ENCODE measurements at regions not wholly inside any gene's neighbourhood (a gene's known extent, or its start where the extent isn't known, plus 50 kb on each side); places are given as distances from the start of the nearest gene placed in this dataset.
A peak's percentile ranks its signal among the peaks of the same experiment; 100 is the strongest.

DNA sequence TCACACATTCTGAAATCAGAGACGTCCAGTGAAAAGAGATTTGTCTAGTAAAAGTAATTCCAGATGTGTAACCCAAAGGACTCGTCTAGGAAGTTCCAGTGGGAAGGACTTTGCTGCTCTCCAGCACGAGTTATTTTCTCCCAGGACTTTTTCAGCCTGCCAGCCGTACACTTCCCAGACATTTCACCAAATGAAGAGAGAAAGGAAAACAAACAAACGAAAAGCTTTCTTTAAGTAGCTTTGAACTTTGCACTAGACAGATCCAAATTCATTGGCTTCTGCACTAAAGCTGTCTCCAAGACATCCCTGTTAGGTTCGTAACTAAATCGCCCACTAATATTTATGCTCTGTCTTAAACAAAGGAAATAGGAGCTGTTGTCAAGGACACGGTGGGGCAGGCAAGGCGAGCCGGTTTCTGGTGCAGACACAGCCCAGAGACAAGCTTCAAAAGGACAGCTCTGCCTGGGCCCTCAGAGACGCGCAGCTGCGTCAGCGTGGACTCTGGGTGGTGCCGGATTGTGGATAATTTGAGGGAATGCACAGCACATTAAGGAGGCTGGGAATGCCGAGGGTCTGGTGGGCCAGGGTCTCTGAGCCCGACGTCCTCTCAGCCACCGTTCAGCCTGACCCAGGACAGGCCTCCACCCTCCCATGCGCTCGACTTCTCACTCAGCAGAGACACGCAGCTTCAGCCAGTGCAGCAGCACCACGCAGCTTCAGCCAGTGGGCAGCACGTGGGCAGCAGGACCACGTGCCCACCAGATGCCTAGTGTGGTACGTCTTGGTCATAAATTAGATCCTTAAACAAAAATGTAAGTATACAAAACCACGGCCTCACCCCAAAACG lies 64.1 kb upstream of the INSIG1 start:
- H3K9me3 Mint-ChIP-seq, result no peaks in the 10 kb centered on the region

GRCh38 chr7:155234158-155234492 lies 63.6 kb upstream of the INSIG1 start:
- Mint-ChIP-seq H3K36me3 (no peaks in the 10 kb centered on the region), H3K9me3 (no peaks in the 10 kb centered on the region), H3K27me3 (ENCODE audit: low read depth) (no peaks in the 10 kb centered on the region), H3K27ac (peak overlapping the region; percentile 37), H3K4me3 (no peak overlapping the region), H3K4me1 (peaks cover 49% of the 10 kb centered on the region)
- DNase-seq (ENCODE audit: low spot score in 2 of 2, unreplicated experiment in 2 of 2), result no peak
- no peak for TF ChIP-seq CTCF (IDR thresholded peaks at IDR 0.05; ENCODE audit: unreplicated experiment)

More for the DNA sequence above, 64.1 kb upstream of the INSIG1 start:
- Mint-ChIP-seq H3K36me3 (no peaks in the 10 kb centered on the region), H3K4me3 (no peak overlapping the region), H3K4me1 (peaks cover 49% of the 10 kb centered on the region), H3K27me3 (ENCODE audit: low read depth) (no peaks in the 10 kb centered on the region), H3K27ac (peak overlapping the region; percentile 68)
- no peak for TF ChIP-seq CTCF (IDR thresholded peaks at IDR 0.05; ENCODE audit: unreplicated experiment)
- DNase-seq (ENCODE audit: low spot score in 2 of 2, unreplicated experiment in 2 of 2), result no peak

DNA sequence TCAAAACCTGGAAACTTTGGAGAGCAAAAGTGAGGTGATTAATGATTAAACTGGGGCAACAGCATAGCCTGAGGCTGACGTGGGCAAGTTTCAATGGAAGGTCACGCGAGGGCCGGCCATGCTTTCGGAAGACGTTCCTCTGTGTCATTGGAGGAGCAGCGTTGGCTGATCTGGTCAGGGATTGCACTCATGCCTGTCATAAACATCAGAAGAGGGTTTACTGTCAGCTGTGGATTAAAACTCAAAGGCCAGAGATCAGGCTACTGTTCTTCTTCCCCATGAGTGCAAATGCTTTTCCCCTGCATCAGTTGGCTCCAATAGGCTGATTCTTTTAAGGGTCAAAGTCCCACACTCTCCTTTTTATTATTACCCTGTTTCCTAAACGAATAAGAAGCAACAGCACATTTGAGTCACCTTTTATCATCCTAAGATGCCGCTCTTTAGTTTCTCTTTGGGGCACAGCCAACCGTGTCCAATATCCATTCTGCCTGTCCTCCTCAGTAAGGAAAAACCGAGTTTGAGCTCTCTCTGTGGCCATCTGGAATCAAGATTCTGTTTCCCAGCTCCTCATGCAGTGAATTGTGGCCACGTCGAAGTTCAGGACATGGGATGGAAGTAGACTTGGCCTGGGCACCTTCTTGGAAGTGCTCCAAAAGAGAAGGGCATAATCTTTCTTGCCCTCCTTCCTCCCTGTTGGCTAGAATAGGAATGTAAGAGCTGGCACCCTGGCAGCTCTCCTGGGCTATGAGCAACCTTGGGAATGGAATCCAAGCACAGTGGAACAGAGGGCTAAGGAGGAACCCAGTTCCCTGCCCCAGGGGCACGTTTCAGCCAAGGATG lies 62.5 kb upstream of the INSIG1 start:
- Mint-ChIP-seq H3K27me3 (ENCODE audit: low read depth) (no peaks in the 10 kb centered on the region), H3K4me1 (peaks cover 51% of the 10 kb centered on the region), H3K36me3 (no peaks in the 10 kb centered on the region), H3K27ac (peak overlapping the region; percentile 53), H3K9me3 (no peaks in the 10 kb centered on the region), H3K4me3 (no peak overlapping the region)
- no peak for TF ChIP-seq CTCF (IDR thresholded peaks at IDR 0.05; ENCODE audit: unreplicated experiment)
- no peak for DNase-seq (ENCODE audit: low spot score in 2 of 2, unreplicated experiment in 2 of 2)

- H3K36me3 Mint-ChIP-seq, result no peaks in the 10 kb centered on the region
- no peak overlapping the region for H3K4me3 Mint-ChIP-seq
- TF ChIP-seq CTCF (IDR thresholded peaks at IDR 0.05; ENCODE audit: unreplicated experiment), result no peak
- DNase-seq (ENCODE audit: low spot score in 2 of 2, unreplicated experiment in 2 of 2), result no peak
- no peaks in the 10 kb centered on the region for H3K27me3 Mint-ChIP-seq (ENCODE audit: low read depth)
- peaks cover 53% of the 10 kb centered on the region for H3K4me1 Mint-ChIP-seq
- H3K9me3 Mint-ChIP-seq, result no peaks in the 10 kb centered on the region
- no peak overlapping the region for H3K27ac Mint-ChIP-seq
Observed at GRCh38 chr7:155236386-155236785, 61.3 kb upstream of the INSIG1 start.

GRCh38 chr7:155237297-155237696 lies 60.4 kb upstream of the INSIG1 start:
- peaks cover 59% of the 10 kb centered on the region for H3K4me1 Mint-ChIP-seq
- no peaks in the 10 kb centered on the region for H3K27me3 Mint-ChIP-seq (ENCODE audit: low read depth)
- no peaks in the 10 kb centered on the region for H3K9me3 Mint-ChIP-seq
- no peak for TF ChIP-seq CTCF (IDR thresholded peaks at IDR 0.05; ENCODE audit: unreplicated experiment)
- H3K27ac Mint-ChIP-seq, result peak overlapping the region; percentile 31
- H3K4me3 Mint-ChIP-seq, result no peak overlapping the region
- no peaks in the 10 kb centered on the region for H3K36me3 Mint-ChIP-seq
- no peak for DNase-seq (ENCODE audit: low spot score in 2 of 2, unreplicated experiment in 2 of 2)
